ENCODE measurements at regions not wholly inside any gene's neighbourhood (a gene's known extent, or its start where the extent isn't known, plus 50 kb on each side); places are given as distances from the start of the nearest gene placed in this dataset.

DNA sequence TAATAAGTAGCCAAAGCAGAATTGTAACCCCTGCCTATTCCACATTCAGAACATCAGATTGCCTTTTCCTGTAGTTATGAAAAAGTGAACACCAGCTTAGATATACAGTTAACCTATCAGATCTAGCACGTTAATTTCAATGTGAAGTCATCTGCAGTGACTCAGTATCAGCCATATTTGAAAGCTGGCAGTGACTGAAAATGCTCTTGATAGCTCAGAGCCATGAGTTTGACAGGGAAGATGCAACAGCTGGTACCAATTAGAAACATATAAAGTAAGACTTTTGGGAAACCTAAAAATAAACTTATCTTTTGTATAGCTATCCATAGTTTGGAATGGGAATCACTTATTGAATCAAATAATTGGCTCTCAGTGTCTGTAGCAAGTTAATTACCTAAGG lies 284.1 kb upstream of the NPSR1 start:
- H3K79me2 ChIP-seq (ENCODE audit: control insufficient read depth in 1 of 2, insufficient read depth in 2 of 2, low read length in 2 of 2), result no peaks in the 10 kb centered on the region
- POLR2A ChIA-PET (ENCODE audit: partially characterized antibody), result no interaction called here
- no peaks in the 10 kb centered on the region for H3K9me3 ChIP-seq (ENCODE audit: insufficient read depth in 2 of 2, low read depth in 1 of 2, low read length in 1 of 2)
- no peak overlapping the region for H2BK5ac ChIP-seq (ENCODE audit: low read depth, low read length)
- H3K4me2 ChIP-seq (ENCODE audit: insufficient read depth in 1 of 2, low read depth in 2 of 2, low read length in 2 of 2), result no peak overlapping the region
- no peak overlapping the region for H3K23ac ChIP-seq (ENCODE audit: insufficient read length)
- FAIRE-seq (no peak), DNase-seq (ENCODE audit: low read depth in 1 of 2, low spot score in 2 of 2) (no peak)
- H2AFZ ChIP-seq (ENCODE audit: low read length), result no peak overlapping the region
- H3K23me2 ChIP-seq (ENCODE audit: low read depth, low read length), result no peaks in the 10 kb centered on the region
- H3K56ac ChIP-seq (replicated peaks; ENCODE audit: insufficient read length, low read depth, low read length), result no peak overlapping the region
- H3K79me1 ChIP-seq (ENCODE audit: low read depth, low read length), result no peaks in the 10 kb centered on the region
- H4K5ac ChIP-seq (ENCODE audit: insufficient read length, low read depth, low read length), result no peak overlapping the region
- H2BK20ac ChIP-seq (ENCODE audit: low read length), result no peak overlapping the region
- no peak overlapping the region for H2BK12ac ChIP-seq (ENCODE audit: low read depth, low read length)
- H2BK15ac ChIP-seq (ENCODE audit: low read length), result no peak overlapping the region
- H3K18ac ChIP-seq (ENCODE audit: extremely low read depth, low read length), result no peak overlapping the region
- H3K4me1 ChIP-seq (replicated peaks in 1 of 4; ENCODE audit: control insufficient read depth in 3 of 4, insufficient read depth in 4 of 4, low read length in 3 of 4), result no peaks in the 10 kb centered on the region
- H3K4ac ChIP-seq (replicated peaks; ENCODE audit: insufficient read length, low read depth, low read length), result no peak overlapping the region
- no peak overlapping the region for H2BK120ac ChIP-seq (replicated peaks; ENCODE audit: low read depth, low read length)
- no peaks in the 10 kb centered on the region for H3K36me3 ChIP-seq (ENCODE audit: control insufficient read depth in 2 of 4, insufficient read depth in 4 of 4, low read length in 3 of 4)
- no peak overlapping the region for H3K27ac ChIP-seq (ENCODE audit: low read depth, low read length)
- H4K20me1 ChIP-seq (replicated peaks in 1 of 2; ENCODE audit: control insufficient read depth in 1 of 2, insufficient read depth in 2 of 2, low read length in 2 of 2), result no peaks in the 10 kb centered on the region
- no peak overlapping the region for H3K9ac ChIP-seq (replicated peaks in 1 of 4; ENCODE audit: extremely low read depth in 1 of 4, low read depth in 3 of 4, low read length in 3 of 4)
- CTCF ChIA-PET (ENCODE audit: partially characterized antibody), result no interaction called here
- no peak overlapping the region for H4K8ac ChIP-seq (ENCODE audit: extremely low read depth, insufficient read depth, low read length)
- no peak overlapping the region for H3K14ac ChIP-seq (ENCODE audit: insufficient read length)
- H3K4me3 ChIP-seq (ENCODE audit: extremely low read depth in 1 of 4, insufficient read depth in 2 of 4, low read depth in 3 of 4, low read length in 4 of 4), result no peak overlapping the region
- no peak overlapping the region for H4K91ac ChIP-seq (replicated peaks; ENCODE audit: insufficient read length, low read length)
- H2AK5ac ChIP-seq (ENCODE audit: low read depth, low read length), result no peak overlapping the region
- WGBS, 2 experiments (ENCODE audit: extremely low coverage in 1 of 2, insufficient coverage in 1 of 2, insufficient read length in 1 of 2, insufficient replicate concordance in 2 of 2, low coverage in 1 of 2, low lambda C conversion rate in 2 of 2, missing lambda C conversion rate in 1 of 2), result 88% methylated on average over 1 of the region's 1 CpG; no CpG with 5 or more reads in 1 of the 2 experiments
- no peaks in the 10 kb centered on the region for H3K27me3 ChIP-seq (replicated peaks in 1 of 4; ENCODE audit: control insufficient read depth in 3 of 4, extremely low read depth in 1 of 4, insufficient read depth in 3 of 4, low read length in 3 of 4)
- no peak for TF ChIP-seq SUZ12 (IDR thresholded peaks at IDR 0.05; ENCODE audit: low read length)
- no peak for TF ChIP-seq JUN (IDR thresholded peaks at IDR 0.05; ENCODE audit: low read depth, low read length)
- TF ChIP-seq KDM4A (IDR thresholded peaks at IDR 0.05; ENCODE audit: low read depth, low read length, severe bottlenecking), result no peak
- TF ChIP-seq, protein P1, sequence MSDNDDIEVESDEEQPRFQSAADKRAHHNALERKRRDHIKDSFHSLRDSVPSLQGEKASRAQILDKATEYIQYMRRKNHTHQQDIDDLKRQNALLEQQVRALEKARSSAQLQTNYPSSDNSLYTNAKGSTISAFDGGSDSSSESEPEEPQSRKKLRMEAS (IDR thresholded peaks at IDR 0.05), result no peak
- TF ChIP-seq SIN3A (conservative IDR thresholded peaks at IDR 0.05 in 1 of 2, IDR thresholded peaks at IDR 0.05 in 1 of 2; ENCODE audit: low read depth in 1 of 2, low read length in 2 of 2), result no peak
- TF ChIP-seq FOSL1 (IDR thresholded peaks at IDR 0.05; ENCODE audit: insufficient read depth, low read depth, low read length), result no peak

All from H1 (cell line).